ENCODE measurements at regions not wholly inside any gene's neighbourhood (a gene's known extent, or its start where the extent isn't known, plus 50 kb on each side); places are given as distances from the start of the nearest gene placed in this dataset.

DNA sequence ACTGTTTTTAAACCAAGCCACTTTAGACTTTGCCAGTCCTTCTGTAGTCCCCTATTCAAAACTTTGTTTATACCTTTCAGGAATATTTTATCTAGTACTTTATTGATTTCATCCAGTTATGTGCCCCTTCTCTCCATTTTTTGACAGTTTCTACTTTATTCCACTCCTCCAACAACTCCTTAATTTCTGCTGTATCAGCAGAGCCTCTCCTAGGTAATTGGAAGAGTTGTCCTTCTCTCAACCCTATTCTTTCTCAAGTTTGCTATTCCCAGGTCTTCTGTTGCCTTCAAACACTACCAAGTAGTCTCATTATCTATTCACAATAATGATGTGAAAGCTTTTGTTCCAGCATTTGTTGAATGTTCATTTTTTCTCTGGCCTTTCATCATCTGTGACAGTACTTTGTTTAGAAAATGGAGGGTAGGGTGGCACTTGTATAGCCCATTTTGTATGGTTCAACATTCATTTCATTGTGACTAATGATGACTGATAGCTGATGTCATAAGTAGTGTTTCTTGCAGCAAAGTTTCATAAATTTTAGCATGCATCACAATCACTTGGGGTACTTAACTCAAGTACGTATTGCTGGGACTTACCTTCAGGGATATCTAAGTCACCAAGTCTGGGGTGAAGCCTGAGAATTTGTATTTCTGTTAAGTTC lies 204.4 kb upstream of the DMRT1 start:
- Histone ChIP-seq H2AFZ (ENCODE audit: low read depth) (no peak overlapping the region), H3K4me2 (no peak overlapping the region), H3K79me2 (ENCODE audit: insufficient read depth) (no peaks in the 10 kb centered on the region), H3K9me3 (no peaks in the 10 kb centered on the region), H3F3A (replicated peaks; ENCODE audit: insufficient read depth) (no peaks in the 10 kb centered on the region), H3K9me2 (no peaks in the 10 kb centered on the region), H3K9ac (no peak overlapping the region), H4K20me1 (ENCODE audit: insufficient read depth) (no peaks in the 10 kb centered on the region), H3K27ac (ENCODE audit: low read depth in 2 of 2, low read length in 1 of 2) (no peak overlapping the region), H3K4me1 (ENCODE audit: control insufficient read depth in 1 of 2, insufficient read depth in 2 of 2, low read depth in 1 of 2, low read length in 1 of 2) (no peaks in the 10 kb centered on the region), H3K4me3 (ENCODE audit: low read depth in 2 of 2, low read length in 1 of 2) (no peak overlapping the region), H3K27me3 (ENCODE audit: insufficient read depth) (peaks cover 50% of the 10 kb centered on the region), H3K36me3 (replicated peaks in 1 of 2; ENCODE audit: control insufficient read depth in 1 of 2, insufficient read depth in 2 of 2, low read length in 1 of 2) (no peaks in the 10 kb centered on the region)
- ChIA-PET CTCF (no interaction called here), POLR2A (no interaction called here)
- WGBS (ENCODE audit: low lambda C conversion rate): 27% methylated on average over 1 of the region's 1 CpG
- TF ChIP-seq ELF1 (IDR thresholded peaks at IDR 0.05): no peak
- no peak for TF ChIP-seq REST (IDR thresholded peaks at IDR 0.05; ENCODE audit: low read depth, low read length)
- TF ChIP-seq MEF2A (IDR thresholded peaks at IDR 0.05; ENCODE audit: borderline replicate concordance, low read depth): no peak
- TF ChIP-seq JUND (IDR thresholded peaks at IDR 0.05): no peak
- no peak for TF ChIP-seq FOSL2 (IDR thresholded peaks at IDR 0.05; ENCODE audit: borderline replicate concordance, low read depth)
- no peak for DNase-seq

GRCh38 chr9:638152-638551 lies 203.3 kb upstream of the DMRT1 start:
- H3K4me3 ChIP-seq (ENCODE audit: low read depth in 2 of 2, low read length in 1 of 2): no peak overlapping the region
- H4K20me1 ChIP-seq (ENCODE audit: insufficient read depth): no peaks in the 10 kb centered on the region
- H3K9me2 ChIP-seq: no peaks in the 10 kb centered on the region
- no peaks in the 10 kb centered on the region for H3K36me3 ChIP-seq (replicated peaks in 1 of 2; ENCODE audit: control insufficient read depth in 1 of 2, insufficient read depth in 2 of 2, low read length in 1 of 2)
- no peak for TF ChIP-seq CTCF (IDR thresholded peaks at IDR 0.05)
- no peak for TF ChIP-seq ELF1 (IDR thresholded peaks at IDR 0.05)
- TF ChIP-seq MAX (IDR thresholded peaks at IDR 0.05; ENCODE audit: low read depth): no peak
- TF ChIP-seq, protein P1, sequence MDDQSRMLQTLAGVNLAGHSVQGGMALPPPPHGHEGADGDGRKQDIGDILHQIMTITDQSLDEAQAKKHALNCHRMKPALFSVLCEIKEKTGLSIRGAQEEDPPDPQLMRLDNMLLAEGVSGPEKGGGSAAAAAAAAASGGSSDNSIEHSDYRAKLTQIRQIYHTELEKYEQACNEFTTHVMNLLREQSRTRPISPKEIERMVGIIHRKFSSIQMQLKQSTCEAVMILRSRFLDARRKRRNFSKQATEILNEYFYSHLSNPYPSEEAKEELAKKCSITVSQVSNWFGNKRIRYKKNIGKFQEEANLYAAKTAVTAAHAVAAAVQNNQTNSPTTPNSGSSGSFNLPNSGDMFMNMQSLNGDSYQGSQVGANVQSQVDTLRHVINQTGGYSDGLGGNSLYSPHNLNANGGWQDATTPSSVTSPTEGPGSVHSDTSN (IDR thresholded peaks at IDR 0.05): no peak
- H3K9ac ChIP-seq: no peak overlapping the region
- CTCF ChIA-PET: no interaction called here
- no peaks in the 10 kb centered on the region for H3K79me2 ChIP-seq (ENCODE audit: insufficient read depth)
- no peaks in the 10 kb centered on the region for H3F3A ChIP-seq (replicated peaks; ENCODE audit: insufficient read depth)
- 10% methylated on average over 3 of the region's 3 CpGs for WGBS (ENCODE audit: low lambda C conversion rate)
- no peaks in the 10 kb centered on the region for H3K4me1 ChIP-seq (ENCODE audit: control insufficient read depth in 1 of 2, insufficient read depth in 2 of 2, low read depth in 1 of 2, low read length in 1 of 2)
- H2AFZ ChIP-seq (ENCODE audit: low read depth): no peak overlapping the region
- no peaks in the 10 kb centered on the region for H3K9me3 ChIP-seq
- POLR2A ChIA-PET: no interaction called here
- DNase-seq: no peak
- H3K27me3 ChIP-seq (ENCODE audit: insufficient read depth): peaks cover 40% of the 10 kb centered on the region
- H3K4me2 ChIP-seq: no peak overlapping the region
- no peak overlapping the region for H3K27ac ChIP-seq (ENCODE audit: low read depth in 2 of 2, low read length in 1 of 2)

Data from SK-N-SH (cell line).